Karpas-422 (cell line): ENCODE measurements at regions not wholly inside any gene's neighbourhood (a gene's known extent, or its start where the extent isn't known, plus 50 kb on each side); places are given as distances from the start of the nearest gene placed in this dataset.

ENCODE experiments used
- DNase-seq: peaks from one replicate; pipeline ENCODE4 v3.0.0-alpha.2; 2015
- H2AFZ ChIP-seq: fragments of 200-600 bp; sonication (generic); 2 replicates; pipeline ENCODE4 v1.6.1; 2014; ENCODE audit warnings: antibody characterized with exemption, low read length, mixed read lengths
- H3K27ac ChIP-seq: fragments of 200-600 bp; sonication (generic); 2 replicates; pipeline ENCODE4 v1.5.1; 2014; ENCODE audit warnings: mild to moderate bottlenecking, low read length, moderate library complexity
- H3K27me3 ChIP-seq: fragments of 200-600 bp; sonication (generic); 2 replicates; pipeline ENCODE4 v1.6.1; 2014; ENCODE audit warnings: low read length, mixed read lengths
- H3K36me3 ChIP-seq: fragments of 200-600 bp; sonication (generic); 2 replicates; pipeline ENCODE4 v1.6.1; 2014; ENCODE audit warnings: low read length, mixed read lengths; ENCODE audit not compliant: insufficient read depth
- H3K4me1 ChIP-seq: fragments of 200-600 bp; sonication (generic); 2 replicates; pipeline ENCODE4 v1.6.1; 2014; ENCODE audit warnings: mild to moderate bottlenecking, low read length, mixed read lengths
- H3K4me2 ChIP-seq: fragments of 200-600 bp; sonication (generic); 2 replicates; pipeline ENCODE4 v1.6.1; 2014; ENCODE audit warnings: low read length, low read depth, mild to moderate bottlenecking; ENCODE audit not compliant: poor library complexity, severe bottlenecking
- H3K4me3 ChIP-seq: fragments of 200-600 bp; sonication (generic); 2 replicates; pipeline ENCODE4 v1.5.1; 2014; ENCODE audit warnings: mild to moderate bottlenecking, antibody characterized with exemption, low read length, mixed read lengths
- H3K79me2 ChIP-seq: fragments of 200-600 bp; sonication (generic); 2 replicates; pipeline ENCODE4 v1.6.1; 2014; ENCODE audit warnings: mild to moderate bottlenecking, low read length, mixed read lengths
- H3K9ac ChIP-seq: fragments of 200-600 bp; sonication (generic); 2 replicates; pipeline ENCODE4 v1.6.0; 2014; ENCODE audit warnings: low read length
- H3K9me2 ChIP-seq: fragments of 200-600 bp; sonication (generic), shearing (Covaris generic); replicated peaks from 2 replicates; pipeline ENCODE4 v1.6.0; 2014; ENCODE audit warnings: mild to moderate bottlenecking, low read length, moderate library complexity; ENCODE audit not compliant: insufficient read depth
- H3K9me3 ChIP-seq: fragments of 300-700, 200-600 bp; sonication (generic); 2 replicates; pipeline ENCODE4 v1.6.1; 2014; ENCODE audit warnings: low read length, mixed read lengths
- H4K20me1 ChIP-seq: fragments of 200-600 bp; sonication (generic); 2 replicates; pipeline ENCODE4 v1.6.1; 2014; ENCODE audit warnings: mild to moderate bottlenecking, antibody characterized with exemption, low read length, low read depth; ENCODE audit not compliant: insufficient read depth

GRCh38 chr14:53452005-53452673, 299.0 kb upstream of the DDHD1 start:
- H4K20me1 ChIP-seq = no peaks in the 10 kb centered on the region
- H3K79me2 ChIP-seq = no peaks in the 10 kb centered on the region
- H2AFZ ChIP-seq = no peak overlapping the region
- no peaks in the 10 kb centered on the region for H3K36me3 ChIP-seq
- no peak overlapping the region for H3K4me3 ChIP-seq
- no peak overlapping the region for H3K4me2 ChIP-seq
- no peaks in the 10 kb centered on the region for H3K9me3 ChIP-seq
- H3K9me2 ChIP-seq = no peaks in the 10 kb centered on the region
- no peaks in the 10 kb centered on the region for H3K4me1 ChIP-seq
- H3K9ac ChIP-seq = no peak overlapping the region
- H3K27me3 ChIP-seq = no peaks in the 10 kb centered on the region
- H3K27ac ChIP-seq = no peak overlapping the region
- no peak for DNase-seq

- Histone ChIP-seq H3K79me2 (no peaks in the 10 kb centered on the region), H3K4me1 (no peaks in the 10 kb centered on the region), H3K27me3 (no peaks in the 10 kb centered on the region), H4K20me1 (no peaks in the 10 kb centered on the region), H2AFZ (no peak overlapping the region), H3K9ac (no peak overlapping the region), H3K36me3 (no peaks in the 10 kb centered on the region), H3K9me2 (no peaks in the 10 kb centered on the region), H3K4me2 (no peak overlapping the region), H3K27ac (no peak overlapping the region), H3K9me3 (no peaks in the 10 kb centered on the region), H3K4me3 (no peak overlapping the region)
- DNase-seq = no peak
These were observed 297.7 kb upstream of the DDHD1 start for GRCh38 chr14:53450871-53451270.

- H3K27ac ChIP-seq = no peak overlapping the region
These were observed 295.6 kb upstream of the DDHD1 start for GRCh38 chr14:53448682-53449081.

GRCh38 chr14:53444677-53445312, 291.7 kb upstream of the DDHD1 start:
- no peak overlapping the region for H3K4me3 ChIP-seq
- H3K4me1 ChIP-seq = no peaks in the 10 kb centered on the region
- no peaks in the 10 kb centered on the region for H3K27me3 ChIP-seq
- no peaks in the 10 kb centered on the region for H3K9me2 ChIP-seq
- H3K27ac ChIP-seq = no peak overlapping the region
- H3K79me2 ChIP-seq = no peaks in the 10 kb centered on the region
- no peak overlapping the region for H3K9ac ChIP-seq
- DNase-seq = peak; percentile 39
- no peak overlapping the region for H2AFZ ChIP-seq
- no peak overlapping the region for H3K4me2 ChIP-seq
- H3K36me3 ChIP-seq = no peaks in the 10 kb centered on the region
- no peaks in the 10 kb centered on the region for H4K20me1 ChIP-seq
- H3K9me3 ChIP-seq = no peaks in the 10 kb centered on the region

More at GRCh38 chr14:53448682-53449081, 295.6 kb upstream of the DDHD1 start:
- no peaks in the 10 kb centered on the region for H3K9me3 ChIP-seq
- no peak overlapping the region for H2AFZ ChIP-seq
- H3K4me3 ChIP-seq = no peak overlapping the region
- no peaks in the 10 kb centered on the region for H3K4me1 ChIP-seq
- no peaks in the 10 kb centered on the region for H4K20me1 ChIP-seq
- H3K79me2 ChIP-seq = no peaks in the 10 kb centered on the region
- no peak overlapping the region for H3K9ac ChIP-seq
- H3K4me2 ChIP-seq = no peak overlapping the region
- no peaks in the 10 kb centered on the region for H3K9me2 ChIP-seq
- peak; percentile 22 for DNase-seq
- H3K36me3 ChIP-seq = no peaks in the 10 kb centered on the region
- H3K27me3 ChIP-seq = no peaks in the 10 kb centered on the region

GRCh38 chr14:53441789-53442188, 288.7 kb upstream of the DDHD1 start:
- Histone ChIP-seq H3K4me1 (no peaks in the 10 kb centered on the region), H3K27ac (no peak overlapping the region), H3K9me3 (no peaks in the 10 kb centered on the region), H3K36me3 (no peaks in the 10 kb centered on the region), H4K20me1 (no peaks in the 10 kb centered on the region), H3K27me3 (0 out of 2 replicates have a peak, but pooled peaks cover 3% of the 10 kb centered on the region), H3K4me3 (no peak overlapping the region), H3K4me2 (no peak overlapping the region), H3K79me2 (no peaks in the 10 kb centered on the region), H3K9me2 (no peaks in the 10 kb centered on the region), H3K9ac (no peak overlapping the region), H2AFZ (no peak overlapping the region)
- DNase-seq = no peak

- H3K9me3 ChIP-seq = no peaks in the 10 kb centered on the region
- no peak overlapping the region for H2AFZ ChIP-seq
- no peak overlapping the region for H3K4me3 ChIP-seq
- no peak overlapping the region for H3K4me2 ChIP-seq
- no peak for DNase-seq
- no peaks in the 10 kb centered on the region for H3K4me1 ChIP-seq
- H4K20me1 ChIP-seq = no peaks in the 10 kb centered on the region
- no peak overlapping the region for H3K9ac ChIP-seq
- no peaks in the 10 kb centered on the region for H3K79me2 ChIP-seq
- no peaks in the 10 kb centered on the region for H3K9me2 ChIP-seq
- no peaks in the 10 kb centered on the region for H3K36me3 ChIP-seq
- H3K27me3 ChIP-seq = 0 out of 2 replicates have a peak, but pooled peaks cover 3% of the 10 kb centered on the region
- no peak overlapping the region for H3K27ac ChIP-seq
These were observed 284.7 kb upstream of the DDHD1 start for GRCh38 chr14:53437858-53438257.

- H2AFZ ChIP-seq = no peak overlapping the region
- no peaks in the 10 kb centered on the region for H3K27me3 ChIP-seq
- no peak overlapping the region for H3K27ac ChIP-seq
- peaks cover 3% of the 10 kb centered on the region; the same call in 1 of the 2 replicates for H4K20me1 ChIP-seq
- H3K36me3 ChIP-seq = no peaks in the 10 kb centered on the region
- H3K79me2 ChIP-seq = no peaks in the 10 kb centered on the region
- no peak overlapping the region for H3K9ac ChIP-seq
- no peaks in the 10 kb centered on the region for H3K4me1 ChIP-seq
- H3K4me3 ChIP-seq = no peak overlapping the region
- peak; percentile 84 for DNase-seq
- H3K9me2 ChIP-seq = no peaks in the 10 kb centered on the region
- H3K4me2 ChIP-seq = no peak overlapping the region
- H3K9me3 ChIP-seq = no peaks in the 10 kb centered on the region
These were observed 279.3 kb upstream of the DDHD1 start for GRCh38 chr14:53432378-53432802.

- H3K27me3 ChIP-seq = no peaks in the 10 kb centered on the region
- H2AFZ ChIP-seq = no peak overlapping the region
- H3K4me3 ChIP-seq = no peak overlapping the region
- no peaks in the 10 kb centered on the region for H3K79me2 ChIP-seq
- H3K36me3 ChIP-seq = no peaks in the 10 kb centered on the region
- H4K20me1 ChIP-seq = peaks cover 3% of the 10 kb centered on the region; the same call in 1 of the 2 replicates
- no peak overlapping the region for H3K4me2 ChIP-seq
- no peaks in the 10 kb centered on the region for H3K4me1 ChIP-seq
- no peaks in the 10 kb centered on the region for H3K9me3 ChIP-seq
- H3K9ac ChIP-seq = no peak overlapping the region
- no peak for DNase-seq
- H3K9me2 ChIP-seq = no peaks in the 10 kb centered on the region
- no peak overlapping the region for H3K27ac ChIP-seq
These were observed 277.7 kb upstream of the DDHD1 start for GRCh38 chr14:53430870-53431269.
